ENCODE measurements at regions not wholly inside any gene's neighbourhood (a gene's known extent, or its start where the extent isn't known, plus 50 kb on each side); places are given as distances from the start of the nearest gene placed in this dataset.
"Not testable (repeated sequence)": the region's sequence is repeated elsewhere in the genome, so short reads cannot be mapped to it uniquely, and the experiment has no call there.

DNA sequence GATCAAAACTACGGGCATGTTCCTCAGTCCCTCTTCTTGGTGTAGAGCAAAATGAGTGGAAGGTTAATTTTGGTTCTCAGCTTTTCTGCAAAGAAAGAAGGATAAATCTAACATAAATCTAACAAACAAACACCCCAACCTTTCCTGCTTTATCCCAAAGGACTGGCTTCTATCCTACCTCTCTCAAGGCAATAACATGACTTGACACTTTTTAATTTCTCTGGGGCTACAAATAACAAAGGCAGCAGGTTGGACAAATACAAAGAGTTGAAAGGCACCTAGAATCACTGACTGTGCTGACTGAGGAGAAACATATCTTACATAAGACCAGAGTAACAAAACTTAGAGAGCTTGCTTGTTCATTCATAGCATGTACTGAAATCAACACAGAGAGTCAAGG, 703.6 kb upstream of the PITX2 start:
- no peaks in the 10 kb centered on the region for H3K4me1 ChIP-seq (ENCODE audit: control insufficient read depth in 2 of 3, insufficient read depth in 2 of 3, low read depth in 1 of 3, low read length in 3 of 3)
- no peak overlapping the region for H3K9ac ChIP-seq (ENCODE audit: low read length in 3 of 3)
- no peaks in the 10 kb centered on the region for H3K27me3 ChIP-seq (ENCODE audit: control insufficient read depth, insufficient read depth, low read length)
- DNase-seq (no peak), FAIRE-seq (no peak)
- H3K27ac ChIP-seq (ENCODE audit: low read depth in 2 of 2, low read length in 2 of 2): no peak overlapping the region
- TF ChIP-seq, protein P1, sequence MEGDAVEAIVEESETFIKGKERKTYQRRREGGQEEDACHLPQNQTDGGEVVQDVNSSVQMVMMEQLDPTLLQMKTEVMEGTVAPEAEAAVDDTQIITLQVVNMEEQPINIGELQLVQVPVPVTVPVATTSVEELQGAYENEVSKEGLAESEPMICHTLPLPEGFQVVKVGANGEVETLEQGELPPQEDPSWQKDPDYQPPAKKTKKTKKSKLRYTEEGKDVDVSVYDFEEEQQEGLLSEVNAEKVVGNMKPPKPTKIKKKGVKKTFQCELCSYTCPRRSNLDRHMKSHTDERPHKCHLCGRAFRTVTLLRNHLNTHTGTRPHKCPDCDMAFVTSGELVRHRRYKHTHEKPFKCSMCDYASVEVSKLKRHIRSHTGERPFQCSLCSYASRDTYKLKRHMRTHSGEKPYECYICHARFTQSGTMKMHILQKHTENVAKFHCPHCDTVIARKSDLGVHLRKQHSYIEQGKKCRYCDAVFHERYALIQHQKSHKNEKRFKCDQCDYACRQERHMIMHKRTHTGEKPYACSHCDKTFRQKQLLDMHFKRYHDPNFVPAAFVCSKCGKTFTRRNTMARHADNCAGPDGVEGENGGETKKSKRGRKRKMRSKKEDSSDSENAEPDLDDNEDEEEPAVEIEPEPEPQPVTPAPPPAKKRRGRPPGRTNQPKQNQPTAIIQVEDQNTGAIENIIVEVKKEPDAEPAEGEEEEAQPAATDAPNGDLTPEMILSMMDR (IDR thresholded peaks at IDR 0.05; ENCODE audit: borderline replicate concordance, extremely low read depth, insufficient read depth): no peak
- intact Hi-C loops (cut with DNase I): no loop called here
- no peak overlapping the region for H3K4me3 ChIP-seq (ENCODE audit: low read length in 3 of 3)
- H3K36me3 ChIP-seq (ENCODE audit: control insufficient read depth in 2 of 3, insufficient read depth in 3 of 3, low read length in 3 of 3): no peaks in the 10 kb centered on the region
- no peaks in the 10 kb centered on the region for H3K9me3 ChIP-seq (ENCODE audit: control insufficient read depth in 2 of 3, insufficient read depth in 1 of 3, low read length in 3 of 3)

DNA sequence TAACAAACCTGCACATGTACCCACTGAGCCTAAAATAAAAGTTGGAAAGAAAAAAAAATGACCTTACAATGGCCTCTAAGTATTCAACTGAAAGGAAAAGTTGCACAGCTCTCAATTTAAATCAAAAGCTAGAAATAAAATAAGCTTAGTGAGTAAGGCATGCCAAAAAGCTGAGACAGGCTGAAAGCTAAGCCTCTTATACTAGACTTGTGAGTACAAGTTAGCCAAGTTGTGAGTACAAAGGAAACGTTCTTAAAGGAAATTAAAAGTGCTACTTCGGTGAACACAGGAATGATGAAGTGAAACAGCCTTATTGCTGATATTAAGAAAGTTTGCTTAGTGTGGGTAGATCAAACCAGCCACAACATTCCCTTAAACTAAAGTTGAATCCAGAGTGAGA, 707.9 kb upstream of the PITX2 start:
- H3K27ac ChIP-seq (ENCODE audit: low read depth in 2 of 2, low read length in 2 of 2): no peak overlapping the region
- H3K9ac ChIP-seq (ENCODE audit: low read length in 3 of 3): no peak overlapping the region
- TF ChIP-seq, protein P1 (IDR thresholded peaks at IDR 0.05; ENCODE audit: borderline replicate concordance, extremely low read depth, insufficient read depth): no peak
- no peaks in the 10 kb centered on the region for H3K27me3 ChIP-seq (ENCODE audit: control insufficient read depth, insufficient read depth, low read length)
- no peaks in the 10 kb centered on the region for H3K36me3 ChIP-seq (ENCODE audit: control insufficient read depth in 2 of 3, insufficient read depth in 3 of 3, low read length in 3 of 3)
- DNase-seq: peak in 2 of 5 donors; percentile 14 to 23
- H3K4me3 ChIP-seq (ENCODE audit: low read length in 3 of 3): no peak overlapping the region
- no peaks in the 10 kb centered on the region for H3K9me3 ChIP-seq (ENCODE audit: control insufficient read depth in 2 of 3, insufficient read depth in 1 of 3, low read length in 3 of 3)
- intact Hi-C loops (cut with DNase I): no loop called here
- no peaks in the 10 kb centered on the region for H3K4me1 ChIP-seq (ENCODE audit: control insufficient read depth in 2 of 3, insufficient read depth in 2 of 3, low read depth in 1 of 3, low read length in 3 of 3)
- FAIRE-seq: no peak

- H3K4me3 ChIP-seq (ENCODE audit: low read length in 3 of 3): no peak overlapping the region
Measured at GRCh38 chr4:111334361-111334760, 711.5 kb upstream of the PITX2 start.

GRCh38 chr4:111337186-111337876, 714.5 kb upstream of the PITX2 start:
- H3K9me3 ChIP-seq (ENCODE audit: control insufficient read depth in 2 of 3, insufficient read depth in 1 of 3, low read length in 3 of 3); intact Hi-C loops (cut with DNase I); H3K27ac ChIP-seq (ENCODE audit: low read depth in 2 of 2, low read length in 2 of 2); H3K4me3 ChIP-seq (ENCODE audit: low read length in 3 of 3); FAIRE-seq; H3K27me3 ChIP-seq (ENCODE audit: control insufficient read depth, insufficient read depth, low read length); H3K4me1 ChIP-seq (ENCODE audit: control insufficient read depth in 2 of 3, insufficient read depth in 2 of 3, low read depth in 1 of 3, low read length in 3 of 3); H3K36me3 ChIP-seq (ENCODE audit: control insufficient read depth in 2 of 3, insufficient read depth in 3 of 3, low read length in 3 of 3); DNase-seq; H3K9ac ChIP-seq (ENCODE audit: low read length in 3 of 3): not testable (repeated sequence)

More at GRCh38 chr4:111334361-111334760, 711.5 kb upstream of the PITX2 start:
- Histone ChIP-seq H3K36me3 (ENCODE audit: control insufficient read depth in 2 of 3, insufficient read depth in 3 of 3, low read length in 3 of 3) (no peaks in the 10 kb centered on the region), H3K27me3 (ENCODE audit: control insufficient read depth, insufficient read depth, low read length) (no peaks in the 10 kb centered on the region), H3K9ac (ENCODE audit: low read length in 3 of 3) (no peak overlapping the region), H3K4me1 (ENCODE audit: control insufficient read depth in 2 of 3, insufficient read depth in 2 of 3, low read depth in 1 of 3, low read length in 3 of 3) (no peaks in the 10 kb centered on the region), H3K9me3 (ENCODE audit: control insufficient read depth in 2 of 3, insufficient read depth in 1 of 3, low read length in 3 of 3) (no peaks in the 10 kb centered on the region), H3K27ac (ENCODE audit: low read depth in 2 of 2, low read length in 2 of 2) (no peak overlapping the region)
- FAIRE-seq (no peak), DNase-seq (no peak)
- intact Hi-C loops (cut with DNase I): no loop called here
- TF ChIP-seq, protein P1 (IDR thresholded peaks at IDR 0.05; ENCODE audit: borderline replicate concordance, extremely low read depth, insufficient read depth): no peak
